DMS79 treated with DMSO at 0.1 percent for 48 hours (cell line): ENCODE measurements at regions not wholly inside any gene's neighbourhood (a gene's known extent, or its start where the extent isn't known, plus 50 kb on each side); places are given as distances from the start of the nearest gene placed in this dataset.

ENCODE experiments used
- DNase-seq: peaks from one replicate; lab custom pipeline; 2025; lab: John Stamatoyannopoulos, UW

DNA sequence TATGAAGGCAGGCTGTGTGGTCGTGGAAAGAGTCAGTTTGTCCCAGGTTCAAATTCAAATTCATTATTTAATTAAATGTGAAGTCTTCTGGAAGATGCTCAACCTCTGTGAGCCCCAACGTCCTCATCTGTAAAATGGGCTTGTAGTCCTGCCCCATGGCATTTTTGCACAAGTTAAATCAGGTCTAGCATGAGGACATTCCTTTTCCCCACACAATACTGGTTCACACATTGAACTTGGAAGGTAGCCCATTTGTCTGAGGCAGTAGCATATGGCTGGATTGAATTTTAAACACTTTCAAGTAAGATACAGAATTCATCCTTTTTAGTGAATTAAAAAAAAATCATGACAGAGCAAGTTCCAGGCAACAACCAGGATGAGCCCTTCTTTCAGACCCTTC is 665.4 kb upstream of the HS6ST1 start:
- DNase-seq, result no peak

DNA sequence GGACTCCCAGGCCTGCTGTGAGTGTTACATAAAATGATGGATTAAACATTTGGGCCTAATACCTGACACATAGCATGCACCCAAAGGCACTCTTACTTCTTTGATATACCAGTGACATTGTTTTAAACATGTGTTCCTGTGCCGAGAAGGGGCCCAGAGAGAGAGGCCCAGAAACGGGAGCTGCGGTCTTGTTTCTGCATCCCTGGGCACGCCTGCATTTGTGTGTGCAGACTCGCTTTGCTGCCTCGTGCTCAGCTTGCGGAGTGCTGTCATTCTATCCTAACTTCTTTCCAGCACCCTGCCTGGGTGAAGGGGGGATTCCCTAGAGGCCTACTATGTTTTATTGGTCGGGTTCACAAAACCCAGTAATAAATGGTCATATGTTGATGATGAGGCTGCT is 666.2 kb upstream of the HS6ST1 start:
- no peak for DNase-seq

- DNase-seq, result peak; percentile 7
These were observed 667.5 kb upstream of the HS6ST1 start for GRCh38 chr2:128986026-128986715.

DNA sequence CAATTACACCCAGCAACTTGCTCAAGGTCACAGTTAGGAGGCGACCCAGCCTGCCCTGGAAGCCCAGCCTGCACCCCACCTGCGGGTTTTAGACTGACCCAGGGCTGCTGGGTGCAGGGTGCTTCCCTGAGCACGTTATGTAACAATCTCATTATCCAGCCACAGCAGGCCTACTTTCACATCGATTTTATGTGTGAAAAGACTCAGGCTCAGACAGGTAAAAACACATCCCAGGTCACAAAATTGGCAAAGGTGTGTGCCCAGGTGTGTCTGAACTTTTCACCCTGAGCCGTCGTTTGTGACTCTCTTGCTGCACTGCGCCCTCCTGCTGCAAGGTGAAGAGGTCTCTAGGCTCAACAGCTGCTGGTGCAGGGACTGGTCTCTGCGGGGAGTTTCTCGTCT is 668.2 kb upstream of the HS6ST1 start:
- peak; percentile 53 for DNase-seq

GRCh38 chr2:128988326-128988725 is 669.7 kb upstream of the HS6ST1 start:
- no peak for DNase-seq

DNA sequence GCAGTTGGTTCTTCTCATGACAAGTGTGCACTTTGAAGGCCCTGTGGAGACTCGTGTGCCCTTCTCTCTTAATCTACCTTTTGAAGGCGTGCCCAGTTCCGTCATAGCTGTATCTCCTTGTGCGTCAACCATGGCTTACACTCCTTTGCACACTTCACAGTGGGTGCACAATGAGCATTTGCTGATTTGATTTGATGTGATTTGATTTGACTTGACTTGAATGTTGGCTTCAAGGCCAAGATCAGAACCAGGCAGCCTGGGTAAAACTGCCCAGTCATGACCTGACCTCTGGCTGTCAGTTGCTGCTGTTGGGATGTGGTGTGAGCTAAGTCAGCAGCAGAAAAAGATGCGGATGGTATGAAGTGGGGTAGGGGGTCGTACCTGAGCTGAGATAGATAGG is 670.3 kb upstream of the HS6ST1 start:
- DNase-seq, result no peak

- no peak for DNase-seq
These were observed 676.4 kb upstream of the HS6ST1 start for GRCh38 chr2:128995086-128995485.

- no peak for DNase-seq
These were observed 677.4 kb upstream of the HS6ST1 start for GRCh38 chr2:128996078-128996477.

GRCh38 chr2:128997166-128997866 is 678.6 kb upstream of the HS6ST1 start:
- DNase-seq, result no peak

DNA sequence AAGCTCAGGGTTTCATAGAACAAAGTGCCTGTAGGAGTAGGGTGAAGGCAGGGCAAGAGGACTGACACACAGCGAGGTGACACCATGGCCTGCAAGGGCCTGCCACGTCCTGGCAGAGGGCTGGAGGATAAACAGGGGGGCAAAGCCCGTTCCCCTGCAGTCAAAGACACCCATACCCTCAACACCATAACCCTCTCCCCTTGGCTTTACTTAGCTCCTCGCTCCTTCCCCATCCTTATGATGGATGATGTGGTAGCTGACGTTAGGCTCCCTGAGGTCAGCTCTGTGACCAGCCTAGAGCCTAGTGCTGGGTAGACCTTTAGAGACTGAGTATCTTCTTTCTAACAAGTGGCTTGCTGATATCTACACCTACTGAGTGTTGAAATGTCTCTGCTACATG is 683.3 kb upstream of the HS6ST1 start:
- no peak for DNase-seq

GRCh38 chr2:129002751-129003150 is 684.1 kb upstream of the HS6ST1 start:
- no peak for DNase-seq

DNA sequence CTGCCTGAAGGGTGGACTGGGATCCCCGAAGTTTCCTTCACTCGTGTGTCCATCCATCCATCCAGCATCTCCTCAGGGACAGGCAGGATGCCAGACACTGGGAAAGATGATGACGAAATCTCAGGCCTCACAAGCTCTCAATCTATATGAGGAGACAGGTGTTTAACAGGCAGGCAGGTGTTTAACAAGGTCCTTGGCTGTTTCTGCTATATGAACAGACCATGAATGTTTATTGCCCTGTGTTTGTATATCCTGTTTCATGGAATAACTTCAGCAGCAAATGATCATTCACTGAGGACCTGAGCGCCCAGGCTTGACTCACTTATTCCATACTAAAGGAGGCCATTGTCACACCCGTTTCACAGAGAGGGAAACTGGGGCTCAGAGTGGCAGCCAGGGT is 685.8 kb upstream of the HS6ST1 start:
- peak; percentile 89 for DNase-seq

DNA sequence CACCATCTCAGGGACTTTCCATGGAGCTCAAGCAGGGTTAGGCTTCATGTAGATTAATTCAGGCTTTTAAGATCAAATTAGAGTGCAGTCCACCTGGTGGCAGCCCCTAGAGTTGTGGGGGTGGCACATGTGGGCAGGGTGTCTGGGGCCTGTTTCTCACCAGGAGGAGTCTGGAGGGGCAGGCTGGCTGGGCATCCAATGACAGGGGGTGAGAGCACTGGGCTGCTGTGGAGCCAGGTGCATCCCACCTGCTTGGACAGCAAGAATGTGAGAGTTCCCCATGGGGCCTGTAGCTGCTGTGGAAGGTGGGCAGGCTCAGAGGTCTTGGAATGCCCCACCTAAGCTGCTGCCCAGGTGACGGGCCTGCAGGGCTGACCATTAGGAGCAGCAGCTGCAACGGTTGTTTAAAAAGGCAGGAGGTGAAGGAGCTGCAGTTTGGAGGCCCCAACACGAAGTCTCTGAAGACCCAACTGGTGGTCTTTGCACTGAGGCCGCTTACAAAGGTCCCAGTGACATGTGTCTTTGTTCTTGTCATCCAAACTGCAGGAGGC is 686.3 kb upstream of the HS6ST1 start:
- DNase-seq, result no peak

DNA sequence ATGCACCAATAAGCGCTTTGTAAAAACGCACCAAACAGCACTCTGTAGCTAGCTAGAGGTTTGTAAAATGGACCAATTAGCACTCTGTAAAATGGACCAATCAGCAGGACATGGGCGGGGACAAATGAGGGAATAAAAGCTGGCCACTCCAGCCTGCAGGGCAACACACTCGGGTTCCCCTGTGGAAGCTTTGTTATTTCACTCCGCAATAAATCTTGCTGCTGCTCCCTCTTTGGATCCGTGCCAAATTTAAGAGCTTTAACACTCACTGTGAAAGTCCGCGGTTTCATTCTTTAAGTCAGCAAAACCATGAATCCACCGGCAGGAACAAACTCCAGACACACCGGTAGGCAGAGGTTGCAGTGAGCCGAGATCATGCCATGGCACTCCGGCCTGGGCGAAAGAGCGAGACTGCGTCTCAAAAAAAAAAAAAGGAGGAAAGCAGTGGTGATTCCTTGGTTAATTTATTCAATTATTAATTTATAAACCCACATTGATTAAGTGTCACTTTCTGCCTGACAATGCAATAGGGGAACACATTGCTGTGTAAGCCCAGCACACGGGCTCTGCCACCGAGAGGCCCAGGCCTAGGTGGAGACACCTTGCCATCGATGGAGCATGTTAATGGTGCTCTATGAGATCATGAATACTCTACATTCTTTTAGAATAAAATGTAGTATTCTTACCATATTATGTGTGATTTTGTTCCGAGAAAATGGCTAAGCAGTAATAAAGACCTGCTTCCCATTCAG is 687.6 kb upstream of the HS6ST1 start:
- peak; percentile 29 for DNase-seq

- DNase-seq, result no peak
These were observed 688.2 kb upstream of the HS6ST1 start for GRCh38 chr2:129006901-129007300.

- DNase-seq, result no peak
These were observed 689.6 kb upstream of the HS6ST1 start for GRCh38 chr2:129008055-129008880.

DNA sequence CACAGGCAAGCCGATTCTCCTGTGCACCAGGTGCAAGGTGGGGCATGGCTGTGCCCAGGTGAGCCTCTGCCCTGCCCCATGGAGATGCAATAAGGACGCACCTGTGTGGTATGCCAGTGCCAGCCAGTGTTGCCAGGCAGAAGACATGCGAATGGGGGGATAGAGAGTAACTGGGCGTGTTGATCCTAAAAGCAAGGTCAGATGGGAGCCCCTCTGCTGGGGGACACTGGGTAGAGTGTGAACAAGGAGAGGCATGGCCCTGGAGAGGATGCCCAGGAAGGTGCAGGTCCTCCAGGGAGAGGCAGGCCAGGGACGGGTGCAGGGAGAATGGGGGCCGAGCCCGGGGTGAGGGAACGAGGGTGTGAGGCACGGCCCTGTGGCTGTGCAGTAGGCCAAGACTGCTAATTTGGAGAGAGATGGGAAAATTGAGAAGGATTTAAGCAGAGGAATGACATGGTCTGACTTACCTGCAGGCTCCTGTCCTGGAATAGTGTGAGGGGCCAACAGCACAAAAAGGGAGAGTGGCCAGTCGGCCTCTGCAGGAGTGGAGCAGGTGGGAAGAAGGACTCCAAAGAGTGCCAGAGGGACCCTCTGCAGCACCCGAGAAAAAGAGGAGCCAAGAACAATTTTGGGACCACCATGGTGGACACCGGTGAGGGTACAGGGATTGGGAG is 690.4 kb upstream of the HS6ST1 start:
- no peak for DNase-seq

DNA sequence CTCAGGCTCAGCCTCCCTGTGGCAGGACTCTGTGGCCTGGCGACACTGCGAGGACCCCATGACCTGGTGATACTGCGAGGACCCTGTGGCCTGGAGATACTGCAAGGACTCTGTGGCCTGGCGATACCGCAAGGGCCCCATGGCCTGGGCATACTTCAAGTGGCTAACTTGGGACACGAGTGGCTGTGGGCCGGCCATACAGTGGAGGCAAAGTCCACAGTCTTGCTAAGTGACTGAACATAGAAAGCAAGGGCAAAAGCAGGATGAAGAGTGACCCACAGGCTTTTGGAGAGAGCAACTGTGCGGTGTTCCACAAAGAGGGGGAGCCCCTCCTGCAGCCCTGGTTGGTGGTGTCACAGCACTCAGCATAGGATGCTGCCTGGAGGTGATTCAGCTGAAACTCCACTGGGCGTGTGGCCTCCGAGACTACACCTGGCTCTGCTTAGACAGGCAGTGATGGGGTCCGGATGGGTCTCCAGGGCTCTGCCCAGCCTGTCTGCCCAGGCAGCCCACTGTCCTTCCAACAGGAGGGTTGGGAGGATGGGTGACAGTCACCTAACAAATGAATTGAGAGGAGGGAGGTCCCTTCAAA is 691.0 kb upstream of the HS6ST1 start:
- DNase-seq, result no peak

GRCh38 chr2:129010262-129010661 is 691.6 kb upstream of the HS6ST1 start:
- no peak for DNase-seq

DNA sequence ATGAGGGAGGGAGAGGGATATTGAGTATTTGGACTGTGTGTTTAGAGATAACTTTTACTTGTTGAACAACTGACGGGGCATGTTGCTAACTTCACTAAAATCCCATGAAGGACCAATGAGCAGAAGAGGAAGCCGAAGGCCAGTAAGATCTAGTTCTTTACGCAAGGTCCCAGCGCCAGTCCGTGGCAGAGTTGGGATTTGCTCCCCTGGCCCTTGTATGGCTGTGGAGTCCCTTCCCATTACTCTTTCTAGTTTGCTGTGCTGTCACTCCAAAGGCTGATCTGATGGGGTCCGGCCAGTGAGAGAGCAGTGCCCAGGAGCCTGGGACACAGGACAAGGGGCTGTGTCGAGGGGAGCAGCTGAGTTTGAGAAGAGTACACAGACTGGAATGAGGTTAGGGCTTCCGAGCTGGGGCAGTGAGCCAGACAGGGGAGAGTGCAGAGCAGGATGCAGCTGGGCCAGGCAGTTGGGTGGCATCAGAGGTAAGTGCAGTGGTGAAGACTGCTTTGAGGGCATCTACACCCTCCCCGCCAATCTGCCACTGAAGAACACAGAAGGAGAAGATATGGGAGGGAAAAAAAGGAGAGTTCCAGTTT is 692.9 kb upstream of the HS6ST1 start:
- no peak for DNase-seq

- DNase-seq, result no peak
These were observed 695.8 kb upstream of the HS6ST1 start for GRCh38 chr2:129014432-129014831.
